H9 (cell line): ENCODE measurements at regions not wholly inside any gene's neighbourhood (a gene's known extent, or its start where the extent isn't known, plus 50 kb on each side); places are given as distances from the start of the nearest gene placed in this dataset.

Source experiments
- DNase-seq: peaks from one replicate; pipeline ENCODE4 v3.0.0-alpha.2; 2017
- H2AFZ ChIP-seq: one replicate; pipeline ENCODE4 v1.6.1; 2013; ENCODE audit warnings: mild to moderate bottlenecking, low read length, control low read depth, moderate library complexity
- H2AK5ac ChIP-seq: 2 replicates; pipeline ENCODE4 v1.6.1; 2013; ENCODE audit warnings: low read length, control low read depth, mixed read lengths; ENCODE audit not compliant: insufficient read length
- H2BK120ac ChIP-seq: one replicate; pipeline ENCODE4 v1.6.1; 2013; ENCODE audit warnings: low read depth, mild to moderate bottlenecking, low read length, control low read depth, inconsistent platforms; ENCODE audit not compliant: poor library complexity, severe bottlenecking
- H2BK12ac ChIP-seq: 2 replicates; pipeline ENCODE4 v1.6.1; 2013; ENCODE audit warnings: low read length, control low read depth, mixed read lengths, low read depth; ENCODE audit not compliant: insufficient read length
- H2BK15ac ChIP-seq: 2 replicates; pipeline ENCODE4 v1.6.1; 2013; ENCODE audit warnings: low read depth, low read length, control low read depth
- H2BK20ac ChIP-seq: one replicate; pipeline ENCODE4 v1.6.1; 2013; ENCODE audit warnings: low read depth, mild to moderate bottlenecking, low read length, control low read depth, inconsistent platforms; ENCODE audit not compliant: poor library complexity, severe bottlenecking
- H2BK5ac ChIP-seq: 2 replicates; pipeline ENCODE4 v1.6.1; 2013; ENCODE audit warnings: low read length, control low read depth, mixed read lengths; ENCODE audit not compliant: insufficient read length
- H3K14ac ChIP-seq: 2 replicates; pipeline ENCODE4 v1.6.1; 2013; ENCODE audit warnings: low read length, control low read depth; ENCODE audit not compliant: insufficient read depth
- H3K18ac ChIP-seq: 2 replicates; pipeline ENCODE4 v1.6.1; 2013; ENCODE audit warnings: low read depth, mild to moderate bottlenecking, mixed read lengths, low read length, control low read depth; ENCODE audit not compliant: insufficient read length
- H3K23ac ChIP-seq: 2 replicates; pipeline ENCODE4 v1.6.1; 2013; ENCODE audit warnings: low read length, control low read depth, mixed read lengths, low read depth; ENCODE audit not compliant: insufficient read length
- H3K23me2 ChIP-seq: 2 replicates; pipeline ENCODE4 v1.6.1; 2013; ENCODE audit warnings: low read depth, mild to moderate bottlenecking, mixed read lengths, low read length, control low read depth; ENCODE audit not compliant: insufficient read length, poor library complexity, severe bottlenecking
- H3K27ac ChIP-seq: 2 replicates; pipeline ENCODE4 v1.5.1; 2013; ENCODE audit warnings: low read length, control low read depth, mixed read lengths, low read depth; ENCODE audit not compliant: insufficient read length
- H3K27me3 ChIP-seq: 2 replicates; pipeline ENCODE4 v1.6.1; 2013; ENCODE audit warnings: low read length, control low read depth, inconsistent platforms; ENCODE audit not compliant: insufficient read depth
- H3K4ac ChIP-seq: 2 replicates; pipeline ENCODE4 v1.6.1; 2013; ENCODE audit warnings: low read depth, mild to moderate bottlenecking, control low read depth, inconsistent platforms, low read length, moderate library complexity
- H3K4me1 ChIP-seq: 2 replicates; pipeline ENCODE4 v1.6.1; 2013; ENCODE audit warnings: low read length, control low read depth, inconsistent platforms; ENCODE audit not compliant: insufficient read depth
- H3K4me2 ChIP-seq: 2 replicates; pipeline ENCODE4 v1.6.1; 2013; ENCODE audit warnings: low read length, control low read depth, mixed read lengths; ENCODE audit not compliant: insufficient read length, insufficient read depth
- H3K56ac ChIP-seq: 2 replicates; pipeline ENCODE4 v1.6.1; 2013; ENCODE audit warnings: low read depth, mild to moderate bottlenecking, mixed read lengths, low read length, control low read depth; ENCODE audit not compliant: insufficient read length
- H3K79me1 ChIP-seq: 2 replicates; pipeline ENCODE4 v1.6.1; 2013; ENCODE audit warnings: low read depth, mild to moderate bottlenecking, moderate library complexity, low read length, control low read depth, inconsistent platforms; ENCODE audit not compliant: insufficient read depth, poor library complexity, severe bottlenecking
- H3K79me2 ChIP-seq: 2 replicates; pipeline ENCODE4 v1.6.1; 2013; ENCODE audit warnings: low read length, control low read depth, inconsistent platforms; ENCODE audit not compliant: insufficient read depth
- H3K9ac ChIP-seq: 2 replicates; pipeline ENCODE4 v1.6.1; 2013; ENCODE audit warnings: low read length, control low read depth, mixed read lengths; ENCODE audit not compliant: insufficient read length; ENCODE audit errors: extremely low read depth
- H3K9me3 ChIP-seq: one replicate; pipeline ENCODE4 v1.6.1; 2013; ENCODE audit warnings: low read depth, low read length, inconsistent platforms; ENCODE audit not compliant: control insufficient read depth
- H3T11ph ChIP-seq: one replicate; pipeline ENCODE4 v1.6.1; 2013; ENCODE audit warnings: mild to moderate bottlenecking, low read length, control low read depth, inconsistent platforms
- H4K20me1 ChIP-seq: one replicate; pipeline ENCODE4 v1.6.1; 2013; ENCODE audit not compliant: control insufficient read depth, insufficient read length, insufficient read depth
- H4K5ac ChIP-seq: 2 replicates; pipeline ENCODE4 v1.6.1; 2013; ENCODE audit warnings: low read depth, mild to moderate bottlenecking, mixed read lengths, low read length, control low read depth; ENCODE audit not compliant: insufficient read length
- H4K8ac ChIP-seq: replicated peaks from 2 replicates; pipeline ENCODE4 v1.6.1; 2013; ENCODE audit warnings: low read length, control low read depth, mixed read lengths, low read depth; ENCODE audit not compliant: insufficient read length
- H4K91ac ChIP-seq: 2 replicates; pipeline ENCODE4 v1.6.1; 2013; ENCODE audit warnings: low read depth, mild to moderate bottlenecking, moderate library complexity, mixed read lengths, low read length, control low read depth; ENCODE audit not compliant: insufficient read length
- H3K27ac Mint-ChIP-seq, 3 experiments: 2 replicates in 2 of 3; 3 replicates in 1 of 3; pipeline ENCODE4 v1.8.0; 2020 to 2021; ENCODE audit warnings: mixed read lengths in 3 of 3, mild to moderate bottlenecking in 1 of 3, moderate library complexity in 1 of 3
- H3K27me3 Mint-ChIP-seq: 2 replicates; pipeline ENCODE4 v1.8.0; 2021; ENCODE audit warnings: low read depth, mild to moderate bottlenecking, moderate library complexity, mixed read lengths
- H3K36me3 Mint-ChIP-seq, 3 experiments: 2 replicates in 2 of 3; 3 replicates in 1 of 3; pipeline ENCODE4 v1.8.0; 2020 to 2021; ENCODE audit warnings: low read depth in 3 of 3, mixed read lengths in 3 of 3; ENCODE audit not compliant: insufficient read depth in 1 of 3
- H3K4me1 Mint-ChIP-seq, 2 experiments: 2 replicates each; pipeline ENCODE4 v1.8.0; 2020; ENCODE audit warnings: mixed read lengths in 2 of 2
- H3K4me3 Mint-ChIP-seq, 2 experiments: 2 replicates in 1 of 2; 3 replicates in 1 of 2; pipeline ENCODE4 v1.8.0; 2020 to 2021; ENCODE audit warnings: mild to moderate bottlenecking in 2 of 2, mixed read lengths in 2 of 2, moderate library complexity in 1 of 2
- H3K9me3 Mint-ChIP-seq, 2 experiments: 2 replicates in 1 of 2; 3 replicates in 1 of 2; pipeline ENCODE4 v1.8.0; 2020; ENCODE audit warnings: mild to moderate bottlenecking in 2 of 2, mixed read lengths in 2 of 2, moderate library complexity in 1 of 2
- WGBS: extraction: QIAGEN DNeasy Blood & Tissue Kit; methylation state at CpG from one replicate; pipeline ENCODE4 v1.1.7; 2013; ENCODE audit warnings: missing lambda C conversion rate, low lambda C conversion rate, mixed read lengths; ENCODE audit not compliant: insufficient read length; ENCODE audit errors: extremely low coverage; 5-methylcytosine and 5-hydroxymethylcytosine counted together
- TF ChIP-seq, protein P1 (sequence below): fragments of 200-600 bp; sonication (generic); conservative IDR thresholded peaks from 3 replicates; pipeline ENCODE4 v1.8.0; 2021; ENCODE audit warnings: antibody characterized with exemption, mild to moderate bottlenecking

DNA sequence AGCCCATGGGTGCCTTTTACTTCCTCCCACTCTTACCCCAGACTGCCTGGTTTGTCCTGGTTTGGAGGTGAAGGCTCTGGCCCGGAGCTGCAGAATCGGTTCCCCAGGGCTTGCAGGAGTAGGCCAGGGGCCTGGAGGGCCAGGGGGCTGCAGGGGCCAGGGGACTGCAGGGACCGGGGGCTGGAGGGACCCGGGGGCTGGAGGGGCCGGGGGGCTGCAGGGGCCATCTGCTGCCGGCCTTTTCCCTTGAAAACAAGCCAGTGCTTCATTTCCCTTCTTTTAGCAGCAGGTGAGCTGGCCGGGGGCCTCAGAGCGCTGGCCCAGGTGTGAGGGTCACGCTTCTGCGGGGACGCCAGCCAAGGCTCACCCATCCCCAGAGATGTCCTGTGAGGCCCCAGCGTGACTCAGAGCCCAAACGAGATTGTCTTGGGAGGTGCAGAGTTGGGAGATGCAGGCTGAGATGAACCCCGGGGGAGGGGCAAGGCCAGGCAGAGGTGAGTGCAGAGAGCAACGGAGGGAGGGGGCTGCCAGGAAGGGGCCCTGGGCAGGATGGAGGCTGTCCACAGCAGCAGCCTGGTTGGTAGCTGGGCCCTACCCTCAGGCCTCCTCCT is 154.9 kb downstream of the KIF26A start:
- peak; percentile 29 for DNase-seq
- no peak overlapping the region for H3K23ac ChIP-seq
- peak overlapping the region; percentile 30 for H3K18ac ChIP-seq
- no peak overlapping the region for H4K8ac ChIP-seq
- no peaks in the 10 kb centered on the region for H3K23me2 ChIP-seq
- Mint-ChIP-seq H3K4me1 (peaks cover 40 to 45% of the 10 kb centered on the region in 2 experiments), H3K27me3 (peaks cover 4% of the 10 kb centered on the region; the same call in 1 of the 2 replicates), H3K27ac (no peak overlapping the region; a peak in 1 of 7 replicates), H3K4me3 (no peak overlapping the region), H3K9me3 (peaks cover 6 to 20% of the 10 kb centered on the region in 2 experiments; a peak in 2 of 5 replicates), H3K36me3 (no peaks in the 10 kb centered on the region; a peak in 2 of 7 replicates)
- H2BK5ac ChIP-seq, result no peak overlapping the region
- peaks cover 10% of the 10 kb centered on the region; the same call in 1 of the 2 replicates for H3K4me1 ChIP-seq
- H4K5ac ChIP-seq, result no peak overlapping the region
- H2AFZ ChIP-seq, result no peak overlapping the region
- no CpG with 5 or more reads among the region's 15 CpGs for WGBS
- H3K4ac ChIP-seq, result no peak overlapping the region
- no peak overlapping the region for H2BK20ac ChIP-seq
- H3K9ac ChIP-seq, result no peak overlapping the region
- H3K27me3 ChIP-seq, result no peaks in the 10 kb centered on the region
- H2AK5ac ChIP-seq, result no peak overlapping the region
- peak overlapping the region; percentile 63; the same call in 1 of the 2 replicates for H3K14ac ChIP-seq
- H3K79me1 ChIP-seq, result no peaks in the 10 kb centered on the region
- no peak overlapping the region for H2BK120ac ChIP-seq
- H3K4me2 ChIP-seq, result no peak overlapping the region
- no peak overlapping the region for H3T11ph ChIP-seq
- H3K56ac ChIP-seq, result no peak overlapping the region
- H4K20me1 ChIP-seq, result no peaks in the 10 kb centered on the region
- no peaks in the 10 kb centered on the region for H3K9me3 ChIP-seq
- no peak overlapping the region for H2BK15ac ChIP-seq
- H3K27ac ChIP-seq, result no peak overlapping the region
- H4K91ac ChIP-seq, result no peak overlapping the region
- H3K79me2 ChIP-seq, result no peaks in the 10 kb centered on the region
- TF ChIP-seq, protein P1, sequence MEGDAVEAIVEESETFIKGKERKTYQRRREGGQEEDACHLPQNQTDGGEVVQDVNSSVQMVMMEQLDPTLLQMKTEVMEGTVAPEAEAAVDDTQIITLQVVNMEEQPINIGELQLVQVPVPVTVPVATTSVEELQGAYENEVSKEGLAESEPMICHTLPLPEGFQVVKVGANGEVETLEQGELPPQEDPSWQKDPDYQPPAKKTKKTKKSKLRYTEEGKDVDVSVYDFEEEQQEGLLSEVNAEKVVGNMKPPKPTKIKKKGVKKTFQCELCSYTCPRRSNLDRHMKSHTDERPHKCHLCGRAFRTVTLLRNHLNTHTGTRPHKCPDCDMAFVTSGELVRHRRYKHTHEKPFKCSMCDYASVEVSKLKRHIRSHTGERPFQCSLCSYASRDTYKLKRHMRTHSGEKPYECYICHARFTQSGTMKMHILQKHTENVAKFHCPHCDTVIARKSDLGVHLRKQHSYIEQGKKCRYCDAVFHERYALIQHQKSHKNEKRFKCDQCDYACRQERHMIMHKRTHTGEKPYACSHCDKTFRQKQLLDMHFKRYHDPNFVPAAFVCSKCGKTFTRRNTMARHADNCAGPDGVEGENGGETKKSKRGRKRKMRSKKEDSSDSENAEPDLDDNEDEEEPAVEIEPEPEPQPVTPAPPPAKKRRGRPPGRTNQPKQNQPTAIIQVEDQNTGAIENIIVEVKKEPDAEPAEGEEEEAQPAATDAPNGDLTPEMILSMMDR, result no peak
- H2BK12ac ChIP-seq, result no peak overlapping the region
